OCI-LY1 (cell line): ENCODE measurements at regions not wholly inside any gene's neighbourhood (a gene's known extent, or its start where the extent isn't known, plus 50 kb on each side); places are given as distances from the start of the nearest gene placed in this dataset.

ENCODE experiments used
- H2AFZ ChIP-seq: fragments of 200-600 bp; sonication (generic), shearing (Covaris generic); 2 replicates; pipeline ENCODE4 v1.6.0; 2014; ENCODE audit warnings: antibody characterized with exemption, mild to moderate bottlenecking, low read length
- H3F3A ChIP-seq: fragments of 200-600 bp; sonication (generic), shearing (Covaris generic); 2 replicates; pipeline ENCODE4 v1.6.0; 2014; ENCODE audit warnings: mild to moderate bottlenecking, antibody characterized with exemption, low read length, moderate library complexity; ENCODE audit not compliant: insufficient read depth
- H3K27ac ChIP-seq: fragments of 200-600 bp; sonication (generic); 2 replicates; pipeline ENCODE4 v1.5.1; 2014; ENCODE audit warnings: low read length, mixed run types, mild to moderate bottlenecking, low read depth; ENCODE audit not compliant: poor library complexity, severe bottlenecking
- H3K27me3 ChIP-seq: fragments of 200-600 bp; sonication (generic); 2 replicates; pipeline ENCODE4 v1.6.0; 2014; ENCODE audit warnings: antibody characterized with exemption, mild to moderate bottlenecking, low read length, moderate library complexity; ENCODE audit not compliant: insufficient read depth
- H3K36me3 ChIP-seq: fragments of 200-600 bp; sonication (generic); 2 replicates; pipeline ENCODE4 v1.6.1; 2014; ENCODE audit warnings: mild to moderate bottlenecking, antibody characterized with exemption, low read length, moderate library complexity, mixed read lengths; ENCODE audit not compliant: insufficient read depth
- H3K4me1 ChIP-seq: fragments of 200-600 bp; sonication (generic); 2 replicates; pipeline ENCODE4 v1.5.1; 2014; ENCODE audit warnings: mild to moderate bottlenecking, low read length, moderate library complexity; ENCODE audit not compliant: insufficient read depth, severe bottlenecking
- H3K4me2 ChIP-seq: fragments of 200-600 bp; sonication (generic), shearing (Covaris generic); 2 replicates; pipeline ENCODE4 v1.6.1; 2014; ENCODE audit warnings: low read length
- H3K4me3 ChIP-seq: fragments of 200-600 bp; sonication (generic); 2 replicates; pipeline ENCODE4 v1.5.1; 2014; ENCODE audit warnings: low read length, low read depth, mild to moderate bottlenecking, mixed read lengths; ENCODE audit not compliant: poor library complexity, severe bottlenecking
- H3K79me2 ChIP-seq: fragments of 200-600 bp; shearing (Covaris generic); 2 replicates; pipeline ENCODE4 v1.6.1; 2016; ENCODE audit warnings: mixed run types, low read length, mixed read lengths; ENCODE audit not compliant: insufficient read depth
- H3K9ac ChIP-seq: fragments of 200-600 bp; sonication (generic), shearing (Covaris generic); 2 replicates; pipeline ENCODE4 v1.6.1; 2014; ENCODE audit warnings: mild to moderate bottlenecking, low read length, mixed read lengths
- H3K9me2 ChIP-seq: fragments of 200-600 bp; sonication (generic), shearing (Covaris generic); 2 replicates; pipeline ENCODE4 v1.6.1; 2014; ENCODE audit warnings: low read depth, mild to moderate bottlenecking, low read length, mixed read lengths
- H3K9me3 ChIP-seq: fragments of 200-600 bp; shearing (Covaris generic); 2 replicates; pipeline ENCODE4 v1.6.1; 2014; ENCODE audit warnings: low read length, mixed read lengths
- H4K20me1 ChIP-seq: fragments of 200-600 bp; sonication (generic), shearing (Covaris generic); 2 replicates; pipeline ENCODE4 v1.6.0; 2016; ENCODE audit warnings: mild to moderate bottlenecking, low read length; ENCODE audit not compliant: insufficient read depth
- EZH2 ChIP-seq: fragments of 200-600 bp; sonication (generic), shearing (Covaris generic); IDR thresholded peaks from 2 replicates; pipeline ENCODE4 v1.8.0; 2017; ENCODE audit warnings: borderline replicate concordance, mixed run types, mild to moderate bottlenecking, antibody characterized with exemption, low read length, moderate library complexity, mixed read lengths
- TF ChIP-seq, protein P1 (sequence below): fragments of 200-600 bp; sonication (generic), shearing (Covaris generic); IDR thresholded peaks from 2 replicates; pipeline ENCODE4 v1.5.1; 2017; ENCODE audit warnings: mild to moderate bottlenecking, antibody characterized with exemption, low read length, moderate library complexity, mixed read lengths

DNA sequence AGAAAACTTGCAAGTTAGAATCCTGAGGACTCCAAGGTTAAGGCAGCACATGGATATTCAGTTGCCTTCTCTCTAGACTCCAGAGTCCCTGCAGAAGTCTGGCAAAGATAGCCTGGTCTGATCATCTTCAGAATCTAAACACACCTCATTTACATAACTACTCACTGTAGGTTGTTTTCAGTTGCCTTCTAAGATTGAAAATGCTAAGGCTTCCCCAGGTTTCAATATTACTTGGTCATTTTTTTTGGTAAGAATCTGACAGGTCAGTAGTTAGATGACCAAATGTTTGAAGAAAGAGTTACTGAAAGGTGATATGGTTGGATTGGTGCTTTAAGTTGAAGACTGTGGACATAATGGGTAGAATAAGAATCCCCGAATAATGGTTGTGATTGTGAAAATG, 205.4 kb upstream of the KCNJ16 start:
- Histone ChIP-seq H2AFZ (no peak overlapping the region), H3K27me3 (no peaks in the 10 kb centered on the region), H3K4me2 (no peak overlapping the region), H4K20me1 (no peaks in the 10 kb centered on the region), H3K4me3 (no peak overlapping the region), H3K36me3 (no peaks in the 10 kb centered on the region), H3K4me1 (no peaks in the 10 kb centered on the region), H3K9me2 (no peaks in the 10 kb centered on the region), H3K79me2 (no peaks in the 10 kb centered on the region), H3K9me3 (no peaks in the 10 kb centered on the region), H3K27ac (no peak overlapping the region), H3F3A (no peaks in the 10 kb centered on the region), H3K9ac (no peak overlapping the region)
- no peak for TF ChIP-seq EZH2
- TF ChIP-seq, protein P1, sequence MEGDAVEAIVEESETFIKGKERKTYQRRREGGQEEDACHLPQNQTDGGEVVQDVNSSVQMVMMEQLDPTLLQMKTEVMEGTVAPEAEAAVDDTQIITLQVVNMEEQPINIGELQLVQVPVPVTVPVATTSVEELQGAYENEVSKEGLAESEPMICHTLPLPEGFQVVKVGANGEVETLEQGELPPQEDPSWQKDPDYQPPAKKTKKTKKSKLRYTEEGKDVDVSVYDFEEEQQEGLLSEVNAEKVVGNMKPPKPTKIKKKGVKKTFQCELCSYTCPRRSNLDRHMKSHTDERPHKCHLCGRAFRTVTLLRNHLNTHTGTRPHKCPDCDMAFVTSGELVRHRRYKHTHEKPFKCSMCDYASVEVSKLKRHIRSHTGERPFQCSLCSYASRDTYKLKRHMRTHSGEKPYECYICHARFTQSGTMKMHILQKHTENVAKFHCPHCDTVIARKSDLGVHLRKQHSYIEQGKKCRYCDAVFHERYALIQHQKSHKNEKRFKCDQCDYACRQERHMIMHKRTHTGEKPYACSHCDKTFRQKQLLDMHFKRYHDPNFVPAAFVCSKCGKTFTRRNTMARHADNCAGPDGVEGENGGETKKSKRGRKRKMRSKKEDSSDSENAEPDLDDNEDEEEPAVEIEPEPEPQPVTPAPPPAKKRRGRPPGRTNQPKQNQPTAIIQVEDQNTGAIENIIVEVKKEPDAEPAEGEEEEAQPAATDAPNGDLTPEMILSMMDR = no peak

- H3K4me2 ChIP-seq = no peak overlapping the region
- H3K27ac ChIP-seq = no peak overlapping the region
- TF ChIP-seq EZH2 = no peak
- TF ChIP-seq, protein P1 = no peak
Measured at GRCh38 chr17:69870091-69870530, 204.9 kb upstream of the KCNJ16 start.

GRCh38 chr17:69870751-69871199, 204.2 kb upstream of the KCNJ16 start:
- Histone ChIP-seq H3K4me2 (no peak overlapping the region), H3K27ac (no peak overlapping the region), H3K9ac (no peak overlapping the region), H3K36me3 (no peaks in the 10 kb centered on the region), H3K79me2 (no peaks in the 10 kb centered on the region), H2AFZ (no peak overlapping the region), H3K4me3 (no peak overlapping the region), H4K20me1 (no peaks in the 10 kb centered on the region), H3K9me3 (no peaks in the 10 kb centered on the region), H3K4me1 (no peaks in the 10 kb centered on the region), H3F3A (no peaks in the 10 kb centered on the region), H3K9me2 (no peaks in the 10 kb centered on the region), H3K27me3 (no peaks in the 10 kb centered on the region)
- no peak for TF ChIP-seq EZH2
- TF ChIP-seq, protein P1 = no peak

More at GRCh38 chr17:69870091-69870530, 204.9 kb upstream of the KCNJ16 start:
- Histone ChIP-seq H2AFZ (no peak overlapping the region), H3K36me3 (no peaks in the 10 kb centered on the region), H3K27me3 (no peaks in the 10 kb centered on the region), H3F3A (no peaks in the 10 kb centered on the region), H3K9ac (no peak overlapping the region), H3K79me2 (no peaks in the 10 kb centered on the region), H3K9me2 (no peaks in the 10 kb centered on the region), H3K4me1 (no peaks in the 10 kb centered on the region), H3K4me3 (no peak overlapping the region), H3K9me3 (no peaks in the 10 kb centered on the region), H4K20me1 (no peaks in the 10 kb centered on the region)
